ENCODE measurements at regions not wholly inside any gene's neighbourhood (a gene's known extent, or its start where the extent isn't known, plus 50 kb on each side); places are given as distances from the start of the nearest gene placed in this dataset.

DNA sequence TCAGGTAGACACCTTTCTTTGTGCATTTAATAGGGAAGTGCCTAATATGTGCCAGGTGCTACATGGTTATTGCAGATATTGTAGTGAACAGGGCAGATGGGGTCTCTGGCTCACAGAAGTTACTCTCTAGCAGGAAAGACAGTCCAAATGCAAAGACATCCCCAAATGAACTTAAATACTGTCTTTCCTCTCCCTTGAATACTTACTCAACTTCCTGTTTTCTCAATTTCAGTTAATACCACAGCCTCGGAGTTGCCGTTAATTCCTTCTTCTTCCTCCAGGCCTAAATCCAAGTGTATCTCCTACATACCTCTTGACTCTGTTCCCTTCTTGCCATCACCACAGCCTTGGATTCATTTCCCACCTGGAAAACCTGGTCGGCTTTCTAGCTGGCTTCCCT is 134.3 kb upstream of the SESN3 start:
- TF ChIP-seq, protein P1, sequence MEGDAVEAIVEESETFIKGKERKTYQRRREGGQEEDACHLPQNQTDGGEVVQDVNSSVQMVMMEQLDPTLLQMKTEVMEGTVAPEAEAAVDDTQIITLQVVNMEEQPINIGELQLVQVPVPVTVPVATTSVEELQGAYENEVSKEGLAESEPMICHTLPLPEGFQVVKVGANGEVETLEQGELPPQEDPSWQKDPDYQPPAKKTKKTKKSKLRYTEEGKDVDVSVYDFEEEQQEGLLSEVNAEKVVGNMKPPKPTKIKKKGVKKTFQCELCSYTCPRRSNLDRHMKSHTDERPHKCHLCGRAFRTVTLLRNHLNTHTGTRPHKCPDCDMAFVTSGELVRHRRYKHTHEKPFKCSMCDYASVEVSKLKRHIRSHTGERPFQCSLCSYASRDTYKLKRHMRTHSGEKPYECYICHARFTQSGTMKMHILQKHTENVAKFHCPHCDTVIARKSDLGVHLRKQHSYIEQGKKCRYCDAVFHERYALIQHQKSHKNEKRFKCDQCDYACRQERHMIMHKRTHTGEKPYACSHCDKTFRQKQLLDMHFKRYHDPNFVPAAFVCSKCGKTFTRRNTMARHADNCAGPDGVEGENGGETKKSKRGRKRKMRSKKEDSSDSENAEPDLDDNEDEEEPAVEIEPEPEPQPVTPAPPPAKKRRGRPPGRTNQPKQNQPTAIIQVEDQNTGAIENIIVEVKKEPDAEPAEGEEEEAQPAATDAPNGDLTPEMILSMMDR (conservative IDR thresholded peaks at IDR 0.05 in 1 of 2, IDR thresholded peaks at IDR 0.05 in 1 of 2; ENCODE audit: low read depth in 1 of 2, low read length in 2 of 2): no peak
- no peak for TF ChIP-seq EZH2 (IDR thresholded peaks at IDR 0.05; ENCODE audit: low read length, missing control alignments)
